ENCODE measurements at regions not wholly inside any gene's neighbourhood (a gene's known extent, or its start where the extent isn't known, plus 50 kb on each side); places are given as distances from the start of the nearest gene placed in this dataset.

GRCh38 chr10:108868881-108869280 lies 1054.4 kb downstream of the XPNPEP1 start:
- Histone ChIP-seq H3K4me2 (no peak overlapping the region), H2AFZ (no peak overlapping the region), H3K9me2 (replicated peaks; ENCODE audit: insufficient read depth) (no peaks in the 10 kb centered on the region), H3K27me3 (no peaks in the 10 kb centered on the region), H4K20me1 (ENCODE audit: insufficient read depth, poor library complexity, severe bottlenecking) (no peaks in the 10 kb centered on the region), H3K36me3 (replicated peaks; ENCODE audit: insufficient read depth, low read depth) (no peaks in the 10 kb centered on the region), H3K9me3 (ENCODE audit: low read depth) (no peaks in the 10 kb centered on the region), H3K27ac (no peak overlapping the region), H3K79me2 (no peaks in the 10 kb centered on the region), H3K4me1 (ENCODE audit: insufficient read depth) (no peaks in the 10 kb centered on the region), H3K4me3 (no peak overlapping the region)
- WGBS (ENCODE audit: low lambda C conversion rate, missing lambda C conversion rate): 76% methylated on average over 1 of the region's 1 CpG
- DNase-seq (ENCODE audit: low spot score): no peak
- TF ChIP-seq EZH2 (IDR thresholded peaks at IDR 0.05; ENCODE audit: borderline replicate concordance): no peak
- no peak for TF ChIP-seq EZH2phosphoT487 (IDR thresholded peaks at IDR 0.05; ENCODE audit: low read depth, severe bottlenecking, unreplicated experiment)
- TF ChIP-seq CTCF (IDR thresholded peaks at IDR 0.05; ENCODE audit: poor library complexity): no peak

GRCh38 chr10:108862676-108863350 lies 1060.5 kb downstream of the XPNPEP1 start:
- DNase-seq (ENCODE audit: low spot score): no peak
- no peak overlapping the region for H2AFZ ChIP-seq
- no peaks in the 10 kb centered on the region for H3K36me3 ChIP-seq (replicated peaks; ENCODE audit: insufficient read depth, low read depth)
- no peaks in the 10 kb centered on the region for H3K9me2 ChIP-seq (replicated peaks; ENCODE audit: insufficient read depth)
- H3K4me1 ChIP-seq (ENCODE audit: insufficient read depth): no peaks in the 10 kb centered on the region
- H3K4me3 ChIP-seq: no peak overlapping the region
- H4K20me1 ChIP-seq (ENCODE audit: insufficient read depth, poor library complexity, severe bottlenecking): no peaks in the 10 kb centered on the region
- H3K9me3 ChIP-seq (ENCODE audit: low read depth): no peaks in the 10 kb centered on the region
- no peak for TF ChIP-seq EZH2 (IDR thresholded peaks at IDR 0.05; ENCODE audit: borderline replicate concordance)
- TF ChIP-seq EZH2phosphoT487 (IDR thresholded peaks at IDR 0.05; ENCODE audit: low read depth, severe bottlenecking, unreplicated experiment): no peak
- no peak for TF ChIP-seq CTCF (IDR thresholded peaks at IDR 0.05; ENCODE audit: poor library complexity)
- no peak overlapping the region for H3K4me2 ChIP-seq
- H3K27me3 ChIP-seq: no peaks in the 10 kb centered on the region
- no peaks in the 10 kb centered on the region for H3K79me2 ChIP-seq
- no peak overlapping the region for H3K27ac ChIP-seq
- 57% methylated on average over 3 of the region's 3 CpGs for WGBS (ENCODE audit: low lambda C conversion rate, missing lambda C conversion rate)

GRCh38 chr10:108861181-108861754 lies 1062.0 kb downstream of the XPNPEP1 start:
- Histone ChIP-seq H2AFZ (no peak overlapping the region), H3K79me2 (no peaks in the 10 kb centered on the region), H3K4me2 (no peak overlapping the region), H3K36me3 (replicated peaks; ENCODE audit: insufficient read depth, low read depth) (no peaks in the 10 kb centered on the region), H3K27ac (no peak overlapping the region), H3K4me3 (no peak overlapping the region), H3K9me2 (replicated peaks; ENCODE audit: insufficient read depth) (no peaks in the 10 kb centered on the region), H3K27me3 (no peaks in the 10 kb centered on the region), H3K4me1 (ENCODE audit: insufficient read depth) (no peaks in the 10 kb centered on the region), H4K20me1 (ENCODE audit: insufficient read depth, poor library complexity, severe bottlenecking) (no peaks in the 10 kb centered on the region), H3K9me3 (ENCODE audit: low read depth) (no peaks in the 10 kb centered on the region)
- no peak for TF ChIP-seq EZH2 (IDR thresholded peaks at IDR 0.05; ENCODE audit: borderline replicate concordance)
- no peak for TF ChIP-seq EZH2phosphoT487 (IDR thresholded peaks at IDR 0.05; ENCODE audit: low read depth, severe bottlenecking, unreplicated experiment)
- no peak for TF ChIP-seq CTCF (IDR thresholded peaks at IDR 0.05; ENCODE audit: poor library complexity)
- WGBS (ENCODE audit: low lambda C conversion rate, missing lambda C conversion rate): 81% methylated on average over 5 of the region's 5 CpGs
- DNase-seq (ENCODE audit: low spot score): no peak
